Natural killer cell treated with Interleukin-12 subunit alpha and Interleukin-12 subunit beta and Interleukin-15 and Interleukin-18, amount 100 ng/mL, for 72 hours (primary cell): ENCODE measurements at regions not wholly inside any gene's neighbourhood (a gene's known extent, or its start where the extent isn't known, plus 50 kb on each side); places are given as distances from the start of the nearest gene placed in this dataset.

Experiments
- ATAC-seq, 2 donors: fragments of 150-1000 bp; cut with Tn5 transposase in 1 of 2; sonication (Bioruptor Pico), chemical (Tn5 transposase) in 1 of 2; 2 replicates each; pipeline ENCODE4 v1.10.0; 2021
- DNase-seq: peaks from one replicate; pipeline ENCODE4 v3.0.0; 2022; ENCODE audit warnings: low spot score
- H3K27ac Mint-ChIP-seq, 2 donors: 1 replicate in 1 of 2; 2 replicates in 1 of 2; pipeline ENCODE4 v1.8.0; 2022; ENCODE audit warnings: mixed read lengths in 2 of 2, mild to moderate bottlenecking in 1 of 2, moderate library complexity in 1 of 2
- H3K27me3 Mint-ChIP-seq, 2 donors: 1 replicate in 1 of 2; 2 replicates in 1 of 2; pipeline ENCODE4 v1.8.0; 2022; ENCODE audit warnings: mixed read lengths in 2 of 2
- H3K36me3 Mint-ChIP-seq: one replicate; pipeline ENCODE4 v1.8.0; 2022; ENCODE audit warnings: mixed read lengths
- H3K4me1 Mint-ChIP-seq, 2 donors: 1 replicate in 1 of 2; 2 replicates in 1 of 2; pipeline ENCODE4 v1.8.0; 2022; ENCODE audit warnings: low read depth in 2 of 2, mixed read lengths in 2 of 2, mild to moderate bottlenecking in 1 of 2
- H3K4me3 Mint-ChIP-seq: one replicate; pipeline ENCODE4 v1.8.0; 2022; ENCODE audit warnings: mixed read lengths
- H3K9me3 Mint-ChIP-seq: 2 replicates; pipeline ENCODE4 v1.8.0; 2022; ENCODE audit warnings: mixed read lengths

DNA sequence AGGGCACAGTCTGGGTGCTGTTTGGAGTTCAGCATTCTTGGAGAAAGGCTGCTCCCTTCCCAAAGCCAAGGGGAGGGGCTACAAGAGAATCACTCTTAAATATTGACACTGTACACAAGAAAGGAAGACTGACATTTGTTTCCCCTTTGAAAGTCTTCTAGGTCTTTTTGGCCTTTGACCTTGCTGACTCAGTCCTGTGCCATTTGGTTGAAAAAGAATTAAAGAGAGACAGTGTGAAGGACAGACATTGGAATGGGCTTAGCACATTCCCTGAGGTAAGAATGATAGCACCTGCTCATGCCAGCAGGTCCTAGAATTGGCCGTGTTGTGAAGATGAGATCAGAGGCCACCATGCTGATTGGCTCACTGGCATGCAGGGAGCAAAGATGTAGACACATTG, 271.4 kb upstream of the ZNF608 start:
- H3K27ac Mint-ChIP-seq: no peak overlapping the region
- H3K4me3 Mint-ChIP-seq: no peak overlapping the region
- ATAC-seq (no peak), DNase-seq (no peak)
- peaks cover 8 to 10% of the 10 kb centered on the region in 2 donors for H3K27me3 Mint-ChIP-seq
- H3K9me3 Mint-ChIP-seq: peaks cover 4% of the 10 kb centered on the region
- no peaks in the 10 kb centered on the region for H3K4me1 Mint-ChIP-seq
- no peaks in the 10 kb centered on the region for H3K36me3 Mint-ChIP-seq

DNA sequence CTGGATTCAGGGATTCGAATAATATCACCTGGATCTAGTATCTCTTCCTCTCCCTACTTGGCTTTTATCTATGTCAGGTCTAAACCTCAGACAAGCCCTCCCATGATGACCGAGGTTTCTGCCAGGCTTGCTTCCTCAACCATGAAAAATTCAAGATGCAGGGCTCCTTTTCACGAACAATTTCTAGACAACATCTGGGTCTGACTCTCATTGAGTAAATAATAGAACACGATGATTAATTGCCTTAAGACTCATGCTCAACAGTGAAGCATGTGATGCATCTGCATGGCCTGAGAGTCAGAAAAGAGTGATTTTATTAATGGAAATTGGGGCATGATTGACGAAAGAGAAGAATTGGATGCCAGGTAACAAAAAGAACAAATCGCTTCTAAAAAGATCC, 277.2 kb upstream of the ZNF608 start:
- Mint-ChIP-seq H3K36me3 (no peaks in the 10 kb centered on the region), H3K4me1 (no peaks in the 10 kb centered on the region), H3K27me3 (peaks cover 12 to 16% of the 10 kb centered on the region in 2 donors), H3K4me3 (no peak overlapping the region), H3K9me3 (peaks cover 2% of the 10 kb centered on the region), H3K27ac (no peak overlapping the region)
- DNase-seq (no peak), ATAC-seq (no peak)

DNA sequence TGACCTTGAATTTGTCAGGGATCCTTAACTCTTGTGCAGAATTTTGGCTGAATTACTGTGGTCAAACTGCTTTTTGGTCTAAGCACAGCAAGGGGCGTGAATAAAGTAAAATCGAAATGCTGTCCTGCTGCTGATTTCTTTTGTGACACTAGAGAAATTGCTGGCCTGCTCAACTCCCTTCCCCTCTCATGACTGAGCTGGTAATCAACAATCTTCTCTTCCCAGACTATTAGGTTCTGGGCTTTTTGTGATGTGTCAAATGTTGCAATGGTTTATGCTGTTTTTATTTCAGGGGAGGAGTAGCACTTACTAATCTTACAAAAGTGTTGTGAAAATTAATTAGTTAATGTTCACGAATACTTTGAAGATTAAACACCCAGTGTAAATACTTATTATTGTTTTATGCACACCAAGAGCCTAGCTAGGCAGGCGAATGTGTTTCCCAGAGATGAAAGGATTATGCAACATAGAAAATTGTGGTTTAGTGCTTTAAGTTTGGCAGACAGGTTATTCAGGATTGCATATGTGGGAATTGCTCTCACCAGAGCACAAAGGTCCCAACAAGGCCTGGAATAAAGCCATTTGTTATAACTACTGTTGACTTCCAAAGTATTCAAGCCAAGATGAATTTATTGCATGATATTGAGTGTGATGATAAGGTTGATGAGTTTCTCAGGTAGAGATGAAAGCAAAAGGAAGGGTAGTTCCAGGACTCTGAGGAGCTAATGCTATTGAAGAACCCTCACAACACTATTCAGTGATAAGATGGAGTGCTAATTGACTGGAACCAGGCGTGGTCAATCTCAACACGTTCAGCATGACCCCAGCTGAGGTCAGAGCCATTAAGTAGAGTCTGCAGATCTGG, 280.7 kb upstream of the ZNF608 start:
- Mint-ChIP-seq H3K27me3 (peaks cover 18 to 25% of the 10 kb centered on the region in 2 donors), H3K27ac (no peak overlapping the region), H3K4me1 (no peaks in the 10 kb centered on the region), H3K36me3 (no peaks in the 10 kb centered on the region), H3K9me3 (no peaks in the 10 kb centered on the region), H3K4me3 (no peak overlapping the region)
- ATAC-seq (no peak), DNase-seq (no peak)

DNA sequence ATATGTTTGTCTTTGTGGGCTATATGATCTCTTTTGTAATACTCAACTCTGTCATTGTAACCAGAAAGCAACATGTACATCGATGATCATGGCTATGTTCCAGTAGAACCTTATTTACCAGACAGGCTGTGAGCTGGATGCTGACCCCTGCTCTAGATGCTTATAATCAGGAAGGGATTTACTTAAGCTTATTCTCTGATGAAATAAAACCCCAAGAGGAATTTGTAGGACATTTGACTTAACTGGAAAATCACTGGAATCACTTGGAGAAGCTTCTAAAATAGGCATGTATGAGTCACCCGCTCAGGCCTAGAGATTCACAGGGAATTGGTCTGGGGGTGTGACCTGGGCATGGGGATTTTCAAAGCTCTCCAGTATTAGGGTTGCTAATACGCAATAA, 285.8 kb upstream of the ZNF608 start:
- H3K27ac Mint-ChIP-seq: no peak overlapping the region
- DNase-seq (no peak), ATAC-seq (no peak)
- peaks cover 7% of the 10 kb centered on the region for H3K9me3 Mint-ChIP-seq
- peaks cover 5% of the 10 kb centered on the region for H3K36me3 Mint-ChIP-seq
- H3K4me1 Mint-ChIP-seq: peaks cover 0 to 19% of the 10 kb centered on the region in 2 donors
- no peak overlapping the region for H3K4me3 Mint-ChIP-seq
- peaks cover 28 to 31% of the 10 kb centered on the region in 2 donors for H3K27me3 Mint-ChIP-seq

DNA sequence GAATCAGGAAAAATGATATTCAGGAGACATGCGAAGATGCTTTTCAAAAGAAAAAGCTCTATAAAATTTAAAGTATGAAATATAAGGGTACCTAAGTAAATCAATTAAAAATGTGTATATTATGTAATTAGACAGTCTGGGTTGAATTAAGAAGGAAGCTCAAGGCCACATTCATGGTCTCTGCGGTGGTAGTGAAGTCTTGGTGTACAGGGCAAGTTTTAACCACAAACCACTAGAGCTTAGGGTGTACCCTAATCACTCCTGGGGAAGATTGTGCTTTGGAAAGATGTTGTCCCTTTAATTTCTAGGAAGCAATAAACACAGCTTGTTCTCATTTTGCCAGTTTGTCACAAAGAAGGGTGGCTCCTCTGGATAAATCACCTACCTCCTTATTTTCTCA, 287.2 kb upstream of the ZNF608 start:
- Mint-ChIP-seq H3K27me3 (peaks cover 28 to 31% of the 10 kb centered on the region in 2 donors), H3K4me1 (peaks cover 0 to 19% of the 10 kb centered on the region in 2 donors), H3K9me3 (peaks cover 7% of the 10 kb centered on the region), H3K36me3 (peaks cover 5% of the 10 kb centered on the region), H3K4me3 (no peak overlapping the region), H3K27ac (no peak overlapping the region)
- ATAC-seq: no peak
- no peak for DNase-seq

DNA sequence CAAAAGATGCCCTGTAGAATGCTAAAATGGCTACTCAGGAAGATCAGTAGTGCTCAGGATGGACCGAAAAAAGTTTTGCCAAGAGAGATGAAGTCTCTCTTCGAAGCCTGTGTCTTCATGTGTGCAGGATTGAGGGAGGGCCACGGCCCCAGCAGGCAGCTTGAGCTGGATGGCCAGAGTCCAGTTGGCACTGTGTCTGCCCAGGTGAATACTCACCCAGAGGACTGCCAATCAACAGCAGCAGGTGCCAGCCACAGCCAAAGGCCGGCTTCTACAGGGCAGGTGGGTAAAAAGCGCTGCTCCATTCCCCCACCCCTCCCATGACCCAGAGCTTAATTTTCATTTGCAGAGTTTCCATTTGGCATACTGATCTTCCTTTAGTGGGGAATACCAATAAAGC, 287.9 kb upstream of the ZNF608 start:
- peaks cover 7% of the 10 kb centered on the region for H3K9me3 Mint-ChIP-seq
- H3K4me3 Mint-ChIP-seq: no peak overlapping the region
- DNase-seq (no peak), ATAC-seq (no peak)
- H3K36me3 Mint-ChIP-seq: peaks cover 5% of the 10 kb centered on the region
- peaks cover 28 to 31% of the 10 kb centered on the region in 2 donors for H3K27me3 Mint-ChIP-seq
- H3K4me1 Mint-ChIP-seq: peaks cover 0 to 19% of the 10 kb centered on the region in 2 donors
- no peak overlapping the region for H3K27ac Mint-ChIP-seq

DNA sequence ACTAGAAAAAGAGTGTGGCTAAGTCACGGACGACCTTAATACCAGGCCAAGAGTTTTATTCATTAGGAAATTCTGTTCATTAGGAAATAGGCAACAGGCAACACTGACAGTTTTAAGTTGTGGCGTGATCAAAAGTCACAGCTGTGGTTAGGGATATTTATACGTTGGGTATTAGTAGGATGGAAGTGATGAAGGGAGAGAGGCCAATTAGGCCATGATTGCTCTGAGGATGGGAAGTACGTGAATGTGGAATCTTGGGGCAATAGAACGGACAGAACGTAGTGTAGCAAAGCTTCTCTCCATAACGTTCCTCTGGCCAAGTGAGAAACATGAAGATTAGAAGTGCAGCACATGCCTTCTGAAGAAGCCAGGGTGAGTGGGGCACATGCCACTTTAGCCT, 290.1 kb upstream of the ZNF608 start:
- H3K27me3 Mint-ChIP-seq: peaks cover 15 to 17% of the 10 kb centered on the region in 2 donors
- peaks cover 5% of the 10 kb centered on the region for H3K36me3 Mint-ChIP-seq
- no peak overlapping the region for H3K4me3 Mint-ChIP-seq
- H3K4me1 Mint-ChIP-seq: peaks cover 0 to 19% of the 10 kb centered on the region in 2 donors
- H3K9me3 Mint-ChIP-seq: peaks cover 7% of the 10 kb centered on the region
- H3K27ac Mint-ChIP-seq: no peak overlapping the region
- no peak for DNase-seq
- no peak for ATAC-seq

DNA sequence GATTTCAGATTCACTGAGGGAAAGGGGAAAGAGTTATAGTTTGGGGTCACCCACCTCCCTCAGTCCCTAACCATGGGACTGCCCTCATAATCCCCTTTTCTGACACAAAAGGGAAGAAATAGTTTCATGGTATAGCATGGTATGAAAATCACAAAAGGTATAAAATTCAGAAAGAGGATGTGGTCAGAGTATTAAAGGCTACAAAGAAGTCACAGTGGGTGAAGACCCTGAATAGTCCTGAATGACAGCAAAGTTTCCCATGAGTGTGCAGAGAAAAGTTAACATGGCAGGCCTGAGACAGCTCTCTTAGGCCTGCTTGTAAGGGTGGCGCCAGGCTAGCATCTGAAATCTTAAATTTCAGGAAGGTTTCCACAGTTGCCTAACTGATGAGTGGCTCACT, 290.6 kb upstream of the ZNF608 start:
- Mint-ChIP-seq H3K27me3 (peaks cover 15 to 17% of the 10 kb centered on the region in 2 donors), H3K4me1 (peaks cover 0 to 19% of the 10 kb centered on the region in 2 donors), H3K36me3 (peaks cover 5% of the 10 kb centered on the region), H3K9me3 (peaks cover 7% of the 10 kb centered on the region), H3K27ac (no peak overlapping the region), H3K4me3 (no peak overlapping the region)
- no peak for ATAC-seq
- DNase-seq: no peak

DNA sequence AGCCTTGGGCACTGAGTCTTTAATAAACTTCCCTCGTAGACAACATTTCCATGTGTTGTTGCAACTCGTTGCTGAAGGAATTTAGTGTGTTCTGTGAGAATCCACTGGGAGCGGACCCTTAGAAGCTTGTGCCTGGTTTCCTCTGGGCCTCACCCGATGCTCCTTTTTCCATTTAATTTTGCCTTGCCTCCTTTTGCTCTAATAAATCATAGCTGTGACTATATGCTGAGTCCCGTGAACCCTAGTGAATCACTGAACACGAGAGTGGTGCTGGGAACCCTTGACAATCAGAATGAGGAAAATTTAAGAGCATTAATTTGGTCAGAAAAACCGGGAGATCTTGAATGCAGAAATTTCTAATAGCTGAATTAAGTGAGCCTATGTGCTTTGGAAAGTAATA, 291.1 kb upstream of the ZNF608 start:
- DNase-seq (no peak), ATAC-seq (no peak)
- Mint-ChIP-seq H3K4me3 (no peak overlapping the region), H3K27ac (no peak overlapping the region), H3K9me3 (peaks cover 7% of the 10 kb centered on the region), H3K27me3 (peaks cover 15 to 17% of the 10 kb centered on the region in 2 donors), H3K4me1 (peaks cover 0 to 19% of the 10 kb centered on the region in 2 donors), H3K36me3 (peaks cover 5% of the 10 kb centered on the region)

DNA sequence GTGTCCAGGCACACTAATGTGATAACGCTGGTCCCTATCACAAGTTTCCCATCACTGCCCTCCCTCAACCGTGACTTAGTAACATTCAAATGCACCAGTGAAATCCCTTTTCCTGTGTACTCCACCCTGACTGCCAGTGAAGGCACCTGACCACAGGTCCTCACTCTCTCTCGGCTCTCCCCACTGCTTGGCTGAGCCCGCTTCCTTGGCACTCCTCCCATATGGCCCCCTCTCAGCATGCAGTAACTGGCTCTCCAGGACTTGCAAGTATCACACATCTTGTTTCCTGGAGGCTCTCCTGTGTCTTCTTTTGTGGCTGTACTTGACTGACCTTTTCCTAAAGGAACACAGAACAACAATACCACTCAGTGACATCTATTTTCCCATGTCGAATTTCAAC, 292.0 kb upstream of the ZNF608 start:
- H3K4me1 Mint-ChIP-seq: peaks cover 0 to 13% of the 10 kb centered on the region in 2 donors
- ATAC-seq (no peak), DNase-seq (no peak)
- H3K4me3 Mint-ChIP-seq: no peak overlapping the region
- peaks cover 7% of the 10 kb centered on the region for H3K9me3 Mint-ChIP-seq
- peaks cover 5% of the 10 kb centered on the region for H3K36me3 Mint-ChIP-seq
- no peak overlapping the region for H3K27ac Mint-ChIP-seq
- peaks cover 12 to 15% of the 10 kb centered on the region in 2 donors for H3K27me3 Mint-ChIP-seq

DNA sequence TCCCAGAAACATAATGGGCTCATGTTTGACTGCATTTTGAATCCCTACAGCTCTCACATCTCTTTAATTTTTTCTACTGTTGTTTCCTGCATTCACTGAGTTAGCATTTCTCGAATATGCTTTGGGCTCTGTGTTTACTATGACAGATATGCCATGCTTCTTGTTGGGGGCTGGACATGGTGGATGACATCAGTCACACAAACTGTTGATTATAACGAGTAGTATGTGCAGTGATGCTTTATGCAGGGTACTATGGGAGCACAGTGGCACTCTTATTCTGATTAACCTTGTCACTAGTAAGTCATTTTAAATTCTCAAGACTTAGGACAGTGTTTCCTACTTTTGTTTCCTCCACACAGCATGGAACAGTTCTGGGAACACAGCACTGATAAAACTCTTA, 295.4 kb upstream of the ZNF608 start:
- DNase-seq (no peak), ATAC-seq (no peak)
- H3K4me1 Mint-ChIP-seq: peaks cover 0 to 2% of the 10 kb centered on the region in 2 donors
- peaks cover 3% of the 10 kb centered on the region for H3K9me3 Mint-ChIP-seq
- no peak overlapping the region for H3K27ac Mint-ChIP-seq
- H3K27me3 Mint-ChIP-seq: peaks cover 6 to 7% of the 10 kb centered on the region in 2 donors
- no peaks in the 10 kb centered on the region for H3K36me3 Mint-ChIP-seq
- H3K4me3 Mint-ChIP-seq: no peak overlapping the region

DNA sequence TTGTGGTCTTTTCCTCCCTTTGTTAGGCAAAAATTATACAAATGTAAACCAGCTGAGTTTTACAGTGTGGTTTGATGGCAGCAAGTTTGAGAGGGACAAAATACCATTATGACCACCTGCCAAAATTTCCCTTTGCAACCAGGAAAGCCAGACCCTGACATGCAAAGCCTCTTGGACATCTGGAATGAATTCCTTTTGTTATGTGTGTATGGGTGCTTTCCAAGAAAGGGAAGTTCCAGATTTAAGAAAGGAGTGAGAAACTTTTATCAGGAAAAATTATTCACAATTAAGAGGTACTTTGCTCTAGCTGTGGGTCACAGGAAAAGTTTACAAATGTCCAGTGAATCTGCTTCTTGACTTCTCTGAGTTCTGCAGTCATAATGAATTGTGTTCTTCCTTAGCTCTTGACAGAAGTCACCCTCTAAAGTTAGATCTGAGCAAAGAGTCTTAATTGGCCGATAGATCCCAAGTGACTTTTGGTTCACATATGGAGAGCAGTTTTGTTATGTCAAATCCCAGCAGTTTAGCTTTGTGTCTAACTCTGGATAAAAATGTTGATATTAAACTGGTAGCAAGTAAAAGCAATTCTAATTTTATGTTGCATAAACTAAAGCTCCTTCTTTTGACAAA, 295.9 kb upstream of the ZNF608 start:
- H3K36me3 Mint-ChIP-seq: no peaks in the 10 kb centered on the region
- no peak overlapping the region for H3K4me3 Mint-ChIP-seq
- peaks cover 4% of the 10 kb centered on the region for H3K9me3 Mint-ChIP-seq
- DNase-seq (no peak), ATAC-seq (no peak)
- peak overlapping the region in 1 of 2 donors; percentile 29 for H3K27ac Mint-ChIP-seq
- no peaks in the 10 kb centered on the region for H3K4me1 Mint-ChIP-seq
- peaks cover 6% of the 10 kb centered on the region in 2 donors for H3K27me3 Mint-ChIP-seq

DNA sequence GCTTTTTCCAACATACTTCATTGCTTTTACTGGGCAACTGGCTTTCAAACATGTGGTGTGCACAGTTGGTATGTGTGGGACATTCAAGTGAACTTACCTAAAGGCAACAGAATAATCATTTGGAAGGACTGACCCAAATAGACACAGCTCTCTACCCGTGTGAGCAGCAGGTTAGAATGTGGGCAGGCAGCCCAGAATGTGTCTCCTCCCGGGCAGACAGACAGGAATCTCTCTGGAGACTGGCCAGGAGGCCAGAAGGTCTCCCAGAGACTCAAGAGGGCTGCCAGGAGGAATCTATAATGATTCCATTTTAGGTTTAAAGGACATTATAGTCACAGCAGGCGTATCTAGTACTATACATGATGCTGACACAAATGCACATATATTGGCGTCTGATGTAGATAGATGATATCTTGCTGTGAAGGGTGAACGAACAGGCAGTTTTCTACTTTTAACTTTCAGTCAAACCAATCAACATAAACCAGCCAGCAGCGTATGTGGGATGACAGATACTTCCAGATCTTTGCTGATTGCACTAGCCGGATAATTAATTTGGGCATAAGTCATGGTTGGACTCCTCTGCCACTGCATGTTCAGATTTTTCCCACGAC, 297.4 kb upstream of the ZNF608 start:
- Mint-ChIP-seq H3K27me3 (peaks cover 6% of the 10 kb centered on the region in 2 donors), H3K9me3 (peaks cover 4% of the 10 kb centered on the region), H3K27ac (peak overlapping the region in 1 of 2 donors; percentile 29), H3K4me3 (no peak overlapping the region), H3K36me3 (no peaks in the 10 kb centered on the region), H3K4me1 (no peaks in the 10 kb centered on the region)
- DNase-seq: no peak
- no peak for ATAC-seq
